Endothelial cell of umbilical vein (primary cell): ENCODE measurements at regions not wholly inside any gene's neighbourhood (a gene's known extent, or its start where the extent isn't known, plus 50 kb on each side); places are given as distances from the start of the nearest gene placed in this dataset.
"Not testable (repeated sequence)": the region's sequence is repeated elsewhere in the genome, so short reads cannot be mapped to it uniquely, and the experiment has no call there.

ENCODE experiments used
- CTCF ChIP-seq, 2 donors: IDR thresholded peaks; 1 replicate in 1 of 2; 2 replicates in 1 of 2; pipeline ENCODE4 v1.5.1; 2011; ENCODE audit warnings: low read length in 2 of 2, mild to moderate bottlenecking in 2 of 2, moderate library complexity in 2 of 2, control low read depth in 1 of 2, inconsistent platforms in 1 of 2, low read depth in 1 of 2; ENCODE audit not compliant: insufficient read depth in 1 of 2; ENCODE audit errors: extremely low read depth in 1 of 2
- EZH2 ChIP-seq: IDR thresholded peaks from 2 replicates; pipeline ENCODE4 v1.6.1; 2012; ENCODE audit warnings: borderline replicate concordance, low read depth, mild to moderate bottlenecking, moderate library complexity, low read length, inconsistent platforms; ENCODE audit not compliant: severe bottlenecking
- JUN ChIP-seq: IDR thresholded peaks from 2 replicates; pipeline ENCODE4 v1.6.1; 2011; ENCODE audit warnings: borderline replicate concordance, low read depth; ENCODE audit not compliant: insufficient read length, insufficient read depth
- POLR2A ChIP-seq: IDR thresholded peaks from 2 replicates; pipeline ENCODE4 v1.6.1; 2012; ENCODE audit warnings: low read depth, mild to moderate bottlenecking, control low read depth, low read length
- TF ChIP-seq, protein P1 (sequence below): IDR thresholded peaks from 2 replicates; pipeline ENCODE4 v1.6.1; 2011; ENCODE audit not compliant: insufficient read depth, insufficient read length

DNA sequence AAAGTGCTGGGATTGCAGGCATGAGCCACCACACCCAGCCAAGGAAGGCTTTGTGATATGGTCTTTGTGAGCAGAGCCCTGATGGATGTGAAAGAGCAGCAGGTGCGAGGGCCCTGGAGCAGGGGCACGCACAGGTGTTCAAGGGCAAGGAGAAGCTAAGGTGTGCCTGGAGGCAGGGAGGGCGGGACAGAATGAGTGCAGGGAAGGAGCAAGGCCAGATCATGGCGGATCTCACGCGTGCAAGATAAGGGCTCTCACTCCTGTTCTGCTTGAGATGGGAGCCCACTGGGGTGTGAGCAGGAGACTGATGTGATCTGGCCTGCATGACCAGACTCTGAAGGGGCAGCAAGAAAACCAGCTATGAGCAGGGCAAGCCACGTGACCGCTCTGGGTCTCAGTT lies 295.0 kb downstream of the GOLGA6L6 start:
- not testable (repeated sequence) for TF ChIP-seq CTCF (IDR thresholded peaks at IDR 0.05; ENCODE audit: extremely low read depth in 1 of 2, insufficient read depth in 1 of 2, low read depth in 1 of 2, low read length in 2 of 2); JUN; EZH2; POLR2A
- TF ChIP-seq, protein P1, sequence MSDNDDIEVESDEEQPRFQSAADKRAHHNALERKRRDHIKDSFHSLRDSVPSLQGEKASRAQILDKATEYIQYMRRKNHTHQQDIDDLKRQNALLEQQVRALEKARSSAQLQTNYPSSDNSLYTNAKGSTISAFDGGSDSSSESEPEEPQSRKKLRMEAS: not testable (repeated sequence)
